Prostate gland (tissue), 2 donors: ENCODE measurements at regions not wholly inside any gene's neighbourhood (a gene's known extent, or its start where the extent isn't known, plus 50 kb on each side); places are given as distances from the start of the nearest gene placed in this dataset.

Source experiments
- POLR2A ChIP-seq: fragments of 450-650 bp; IDR thresholded peaks from one replicate; pipeline ENCODE4 v1.6.1; 2016; ENCODE audit warnings: antibody characterized with exemption, mild to moderate bottlenecking
- POLR2AphosphoS5 ChIP-seq: sonication (generic); formaldehyde crosslinking; IDR thresholded peaks from one replicate; pipeline ENCODE4 v1.6.1; 2017; ENCODE audit warnings: antibody characterized with exemption
- TF ChIP-seq, protein P1 (sequence below), 4 experiments: fragments of 200-600 bp in 2 of 4; fragments of 450-650 bp in 2 of 4; sonication (generic) in 2 of 4; IDR thresholded peaks; 1 replicate in 3 of 4; 2 replicates in 1 of 4; pipeline ENCODE4 v1.5.1; 2016 to 2019; ENCODE audit warnings: antibody characterized with exemption in 4 of 4, mild to moderate bottlenecking in 2 of 4, moderate library complexity in 2 of 4

DNA sequence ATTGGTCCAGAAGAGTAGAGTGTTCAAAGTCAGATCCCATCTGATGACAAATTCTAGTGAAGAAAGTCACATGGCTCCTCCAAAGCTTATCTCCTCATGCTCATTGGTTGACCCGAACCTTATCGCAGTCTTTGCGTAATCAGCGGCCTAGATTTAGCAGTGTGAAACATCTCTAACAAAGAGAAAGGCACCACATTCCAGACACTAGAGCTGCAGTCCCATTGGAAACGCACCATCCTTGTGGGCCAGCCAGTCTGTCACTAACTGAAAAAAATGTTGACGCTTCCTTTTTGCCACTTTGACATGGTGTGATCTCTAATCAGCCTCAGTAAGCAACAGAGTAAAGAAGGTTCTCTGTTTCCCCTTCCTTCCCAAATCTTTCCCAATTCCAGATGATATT is 458.0 kb upstream of the WWC1 start:
- TF ChIP-seq, protein P1, sequence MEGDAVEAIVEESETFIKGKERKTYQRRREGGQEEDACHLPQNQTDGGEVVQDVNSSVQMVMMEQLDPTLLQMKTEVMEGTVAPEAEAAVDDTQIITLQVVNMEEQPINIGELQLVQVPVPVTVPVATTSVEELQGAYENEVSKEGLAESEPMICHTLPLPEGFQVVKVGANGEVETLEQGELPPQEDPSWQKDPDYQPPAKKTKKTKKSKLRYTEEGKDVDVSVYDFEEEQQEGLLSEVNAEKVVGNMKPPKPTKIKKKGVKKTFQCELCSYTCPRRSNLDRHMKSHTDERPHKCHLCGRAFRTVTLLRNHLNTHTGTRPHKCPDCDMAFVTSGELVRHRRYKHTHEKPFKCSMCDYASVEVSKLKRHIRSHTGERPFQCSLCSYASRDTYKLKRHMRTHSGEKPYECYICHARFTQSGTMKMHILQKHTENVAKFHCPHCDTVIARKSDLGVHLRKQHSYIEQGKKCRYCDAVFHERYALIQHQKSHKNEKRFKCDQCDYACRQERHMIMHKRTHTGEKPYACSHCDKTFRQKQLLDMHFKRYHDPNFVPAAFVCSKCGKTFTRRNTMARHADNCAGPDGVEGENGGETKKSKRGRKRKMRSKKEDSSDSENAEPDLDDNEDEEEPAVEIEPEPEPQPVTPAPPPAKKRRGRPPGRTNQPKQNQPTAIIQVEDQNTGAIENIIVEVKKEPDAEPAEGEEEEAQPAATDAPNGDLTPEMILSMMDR (IDR thresholded peaks at IDR 0.05): no peak
- TF ChIP-seq POLR2A: no peak
- TF ChIP-seq POLR2AphosphoS5: no peak
